Kidney tubule cell (primary cell): ENCODE measurements at regions not wholly inside any gene's neighbourhood (a gene's known extent, or its start where the extent isn't known, plus 50 kb on each side); places are given as distances from the start of the nearest gene placed in this dataset.
"Not testable (repeated sequence)": the region's sequence is repeated elsewhere in the genome, so short reads cannot be mapped to it uniquely, and the experiment has no call there.

Source experiments
- DNase-seq: peaks from one replicate; pipeline ENCODE4 v3.0.0-alpha.2; 2018; ENCODE audit warnings: low spot score

GRCh38 chr3:156048483-156048882 is 71.9 kb upstream of the KCNAB1 start:
- not testable (repeated sequence) for DNase-seq

- DNase-seq, result peak; percentile 55
Measured at GRCh38 chr3:156050918-156051317, 69.5 kb upstream of the KCNAB1 start.

GRCh38 chr3:156051651-156052050 is 68.7 kb upstream of the KCNAB1 start:
- no peak for DNase-seq

- DNase-seq, result no peak
Measured at GRCh38 chr3:156052115-156052514, 68.3 kb upstream of the KCNAB1 start.

- no peak for DNase-seq
Measured at GRCh38 chr3:156059950-156060501, 60.4 kb upstream of the KCNAB1 start.

GRCh38 chr3:156068151-156068550 is 52.2 kb upstream of the KCNAB1 start:
- not testable (repeated sequence) for DNase-seq

GRCh38 chr3:156070028-156070427 is 50.4 kb upstream of the KCNAB1 start:
- DNase-seq, result no peak
